ENCODE measurements at regions not wholly inside any gene's neighbourhood (a gene's known extent, or its start where the extent isn't known, plus 50 kb on each side); places are given as distances from the start of the nearest gene placed in this dataset.

GRCh38 chr5:164560216-164560615, 1054.8 kb downstream of the MAT2B start:
- no peak overlapping the region for H3K9ac ChIP-seq (ENCODE audit: low read length)
- H2AFZ ChIP-seq (ENCODE audit: insufficient read depth, low read length, poor library complexity), result no peak overlapping the region
- H3K4me1 ChIP-seq (ENCODE audit: control insufficient read depth in 1 of 2, insufficient read depth in 2 of 2, low read length in 2 of 2), result no peaks in the 10 kb centered on the region
- H3K36me3 ChIP-seq (ENCODE audit: control insufficient read depth in 1 of 2, insufficient read depth in 2 of 2, low read length in 2 of 2), result no peaks in the 10 kb centered on the region
- no peak overlapping the region for H3K27ac ChIP-seq (ENCODE audit: low read depth, low read length)
- WGBS (ENCODE audit: extremely low coverage, insufficient coverage, insufficient read length), result no CpG with 5 or more reads among the region's 4 CpGs
- no peak overlapping the region for H4K12ac ChIP-seq (ENCODE audit: low read depth, low read length)
- H4K91ac ChIP-seq (ENCODE audit: low read depth, low read length), result no peak overlapping the region
- no peak overlapping the region for H2BK12ac ChIP-seq (ENCODE audit: low read length)
- no peak overlapping the region for H3K18ac ChIP-seq (ENCODE audit: low read length)
- no peak overlapping the region for H3K4me2 ChIP-seq (ENCODE audit: low read length)
- H3K14ac ChIP-seq (ENCODE audit: low read length), result no peak overlapping the region
- no peaks in the 10 kb centered on the region for H3K9me3 ChIP-seq (ENCODE audit: insufficient read depth, low read depth, low read length)
- H2AK5ac ChIP-seq (ENCODE audit: low read length), result no peak overlapping the region
- H3K79me1 ChIP-seq (ENCODE audit: low read length), result no peaks in the 10 kb centered on the region
- H3K4ac ChIP-seq (ENCODE audit: low read depth, low read length), result no peak overlapping the region
- H3K4me3 ChIP-seq (ENCODE audit: low read depth, low read length), result no peak overlapping the region
- H4K8ac ChIP-seq (ENCODE audit: low read depth, low read length), result no peak overlapping the region
- H3K23ac ChIP-seq (ENCODE audit: low read length), result no peak overlapping the region
- H2BK5ac ChIP-seq (ENCODE audit: low read depth, low read length, poor library complexity), result no peak overlapping the region
- no peak for DNase-seq
- no peaks in the 10 kb centered on the region for H3K79me2 ChIP-seq (ENCODE audit: control insufficient read depth, insufficient read depth, low read length, poor library complexity)
- no peaks in the 10 kb centered on the region for H3K27me3 ChIP-seq (ENCODE audit: insufficient read depth, low read length)
- no peak overlapping the region for H2BK120ac ChIP-seq (ENCODE audit: insufficient read depth, low read length, poor library complexity)

DNA sequence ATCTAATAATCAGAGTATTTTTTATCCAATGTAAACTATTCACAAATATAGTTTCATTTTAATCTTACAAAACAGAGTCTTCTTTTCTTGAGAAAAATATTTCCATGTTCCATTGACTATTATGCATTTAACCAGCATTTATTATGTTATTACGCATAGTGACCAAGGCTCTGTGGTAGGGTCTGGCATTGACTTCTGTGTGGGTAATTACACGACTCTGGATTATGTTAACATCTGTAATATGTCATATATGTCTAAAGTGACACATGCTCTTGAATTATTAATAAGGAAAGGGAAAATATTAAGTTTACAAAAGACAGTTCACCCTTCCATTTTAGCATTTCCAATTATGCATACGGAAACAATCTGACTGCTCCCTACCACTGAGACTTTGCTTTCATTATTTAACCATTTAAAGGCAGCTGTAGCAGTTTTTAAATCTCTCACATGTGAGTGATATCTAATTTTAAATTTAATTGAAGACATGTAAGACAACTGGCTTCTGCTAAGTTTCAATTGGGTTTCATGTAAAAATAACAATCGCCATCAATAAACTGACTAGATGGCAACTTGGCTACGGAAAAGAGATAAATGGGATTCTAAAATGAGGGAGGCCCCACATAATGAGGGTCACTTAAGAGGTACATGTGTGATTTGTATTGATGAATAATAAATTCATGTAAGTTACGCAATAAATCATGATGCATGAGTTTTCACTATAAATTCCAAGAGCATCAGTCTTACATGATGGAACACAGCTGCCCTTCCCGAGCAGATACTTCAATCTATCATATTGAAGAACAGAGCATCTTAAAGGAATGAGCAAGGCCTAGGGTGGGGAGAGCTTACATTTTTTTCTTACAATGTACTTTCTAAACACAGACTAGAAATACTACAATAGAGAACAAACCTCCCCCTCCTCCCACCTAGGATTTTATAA, 1056.8 kb downstream of the MAT2B start:
- H2BK5ac ChIP-seq (ENCODE audit: low read depth, low read length, poor library complexity), result no peak overlapping the region
- H3K9me3 ChIP-seq (ENCODE audit: insufficient read depth, low read depth, low read length), result no peaks in the 10 kb centered on the region
- no peaks in the 10 kb centered on the region for H3K4me1 ChIP-seq (ENCODE audit: control insufficient read depth in 1 of 2, insufficient read depth in 2 of 2, low read length in 2 of 2)
- no peak overlapping the region for H2AK5ac ChIP-seq (ENCODE audit: low read length)
- H3K9ac ChIP-seq (ENCODE audit: low read length), result no peak overlapping the region
- H3K4me2 ChIP-seq (ENCODE audit: low read length), result no peak overlapping the region
- no peaks in the 10 kb centered on the region for H3K79me2 ChIP-seq (ENCODE audit: control insufficient read depth, insufficient read depth, low read length, poor library complexity)
- no peak overlapping the region for H2BK12ac ChIP-seq (ENCODE audit: low read length)
- no peak for DNase-seq
- no CpG with 5 or more reads among the region's 7 CpGs for WGBS (ENCODE audit: extremely low coverage, insufficient coverage, insufficient read length)
- no peaks in the 10 kb centered on the region for H3K79me1 ChIP-seq (ENCODE audit: low read length)
- no peak overlapping the region for H4K91ac ChIP-seq (ENCODE audit: low read depth, low read length)
- no peak overlapping the region for H3K23ac ChIP-seq (ENCODE audit: low read length)
- no peak overlapping the region for H3K18ac ChIP-seq (ENCODE audit: low read length)
- H3K14ac ChIP-seq (ENCODE audit: low read length), result no peak overlapping the region
- H4K12ac ChIP-seq (ENCODE audit: low read depth, low read length), result no peak overlapping the region
- no peak overlapping the region for H3K4ac ChIP-seq (ENCODE audit: low read depth, low read length)
- no peak overlapping the region for H3K4me3 ChIP-seq (ENCODE audit: low read depth, low read length)
- no peaks in the 10 kb centered on the region for H3K36me3 ChIP-seq (ENCODE audit: control insufficient read depth in 1 of 2, insufficient read depth in 2 of 2, low read length in 2 of 2)
- H3K27ac ChIP-seq (ENCODE audit: low read depth, low read length), result no peak overlapping the region
- no peak overlapping the region for H4K8ac ChIP-seq (ENCODE audit: low read depth, low read length)
- no peak overlapping the region for H2AFZ ChIP-seq (ENCODE audit: insufficient read depth, low read length, poor library complexity)
- no peak overlapping the region for H2BK120ac ChIP-seq (ENCODE audit: insufficient read depth, low read length, poor library complexity)
- no peaks in the 10 kb centered on the region for H3K27me3 ChIP-seq (ENCODE audit: insufficient read depth, low read length)

DNA sequence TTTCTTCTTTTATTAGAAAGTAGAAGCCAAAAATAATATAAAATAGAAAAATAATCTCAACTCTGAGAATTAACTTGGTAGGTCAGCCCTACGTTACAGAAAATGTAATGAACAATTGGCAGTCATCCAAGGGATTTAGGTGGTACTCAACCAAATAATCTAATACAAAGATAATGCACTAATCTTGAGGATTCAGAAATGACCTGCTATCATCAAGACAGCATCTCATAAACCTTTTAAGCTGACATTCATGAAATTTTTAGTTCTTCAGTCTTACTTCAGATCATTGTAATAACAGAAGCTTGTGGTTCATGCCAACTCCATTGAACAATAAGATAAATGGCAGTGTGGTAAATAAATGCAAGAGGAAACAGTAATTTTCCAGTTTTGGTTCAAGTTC, 1058.0 kb downstream of the MAT2B start:
- H3K18ac ChIP-seq (ENCODE audit: low read length), result no peak overlapping the region
- no peak overlapping the region for H3K9ac ChIP-seq (ENCODE audit: low read length)
- no peaks in the 10 kb centered on the region for H3K36me3 ChIP-seq (ENCODE audit: control insufficient read depth in 1 of 2, insufficient read depth in 2 of 2, low read length in 2 of 2)
- WGBS (ENCODE audit: extremely low coverage, insufficient coverage, insufficient read length), result no CpG with 5 or more reads among the region's 1 CpG
- no peak overlapping the region for H2BK12ac ChIP-seq (ENCODE audit: low read length)
- no peak overlapping the region for H3K4ac ChIP-seq (ENCODE audit: low read depth, low read length)
- no peak overlapping the region for H3K4me3 ChIP-seq (ENCODE audit: low read depth, low read length)
- no peak overlapping the region for H4K8ac ChIP-seq (ENCODE audit: low read depth, low read length)
- H4K91ac ChIP-seq (ENCODE audit: low read depth, low read length), result no peak overlapping the region
- no peak overlapping the region for H2AFZ ChIP-seq (ENCODE audit: insufficient read depth, low read length, poor library complexity)
- no peak overlapping the region for H2AK5ac ChIP-seq (ENCODE audit: low read length)
- H3K79me2 ChIP-seq (ENCODE audit: control insufficient read depth, insufficient read depth, low read length, poor library complexity), result no peaks in the 10 kb centered on the region
- H3K23ac ChIP-seq (ENCODE audit: low read length), result no peak overlapping the region
- H3K14ac ChIP-seq (ENCODE audit: low read length), result no peak overlapping the region
- no peaks in the 10 kb centered on the region for H3K27me3 ChIP-seq (ENCODE audit: insufficient read depth, low read length)
- H3K27ac ChIP-seq (ENCODE audit: low read depth, low read length), result no peak overlapping the region
- no peak for DNase-seq
- H3K79me1 ChIP-seq (ENCODE audit: low read length), result no peaks in the 10 kb centered on the region
- H2BK5ac ChIP-seq (ENCODE audit: low read depth, low read length, poor library complexity), result no peak overlapping the region
- H3K4me2 ChIP-seq (ENCODE audit: low read length), result no peak overlapping the region
- H3K9me3 ChIP-seq (ENCODE audit: insufficient read depth, low read depth, low read length), result no peaks in the 10 kb centered on the region
- no peak overlapping the region for H2BK120ac ChIP-seq (ENCODE audit: insufficient read depth, low read length, poor library complexity)
- no peak overlapping the region for H4K12ac ChIP-seq (ENCODE audit: low read depth, low read length)
- no peaks in the 10 kb centered on the region for H3K4me1 ChIP-seq (ENCODE audit: control insufficient read depth in 1 of 2, insufficient read depth in 2 of 2, low read length in 2 of 2)

GRCh38 chr5:164573397-164573796, 1068.0 kb downstream of the MAT2B start:
- Histone ChIP-seq H3K14ac (ENCODE audit: low read length) (no peak overlapping the region), H3K79me2 (ENCODE audit: control insufficient read depth, insufficient read depth, low read length, poor library complexity) (no peaks in the 10 kb centered on the region), H3K4ac (ENCODE audit: low read depth, low read length) (no peak overlapping the region), H3K4me2 (ENCODE audit: low read length) (no peak overlapping the region), H4K12ac (ENCODE audit: low read depth, low read length) (no peak overlapping the region), H3K9ac (ENCODE audit: low read length) (no peak overlapping the region), H3K4me1 (ENCODE audit: control insufficient read depth in 1 of 2, insufficient read depth in 2 of 2, low read length in 2 of 2) (no peaks in the 10 kb centered on the region), H3K27ac (ENCODE audit: low read depth, low read length) (no peak overlapping the region), H4K8ac (ENCODE audit: low read depth, low read length) (no peak overlapping the region), H2BK5ac (ENCODE audit: low read depth, low read length, poor library complexity) (no peak overlapping the region), H3K18ac (ENCODE audit: low read length) (no peak overlapping the region), H3K23ac (ENCODE audit: low read length) (no peak overlapping the region), H2BK12ac (ENCODE audit: low read length) (no peak overlapping the region), H2AFZ (ENCODE audit: insufficient read depth, low read length, poor library complexity) (no peak overlapping the region), H3K27me3 (ENCODE audit: insufficient read depth, low read length) (no peaks in the 10 kb centered on the region), H2BK120ac (ENCODE audit: insufficient read depth, low read length, poor library complexity) (no peak overlapping the region), H2AK5ac (ENCODE audit: low read length) (no peak overlapping the region), H3K4me3 (ENCODE audit: low read depth, low read length) (no peak overlapping the region), H3K36me3 (ENCODE audit: control insufficient read depth in 1 of 2, insufficient read depth in 2 of 2, low read length in 2 of 2) (no peaks in the 10 kb centered on the region), H4K91ac (ENCODE audit: low read depth, low read length) (no peak overlapping the region), H3K79me1 (ENCODE audit: low read length) (no peaks in the 10 kb centered on the region), H3K9me3 (ENCODE audit: insufficient read depth, low read depth, low read length) (no peaks in the 10 kb centered on the region)
- no CpG with 5 or more reads among the region's 2 CpGs for WGBS (ENCODE audit: extremely low coverage, insufficient coverage, insufficient read length)
- DNase-seq, result no peak

Measured in trophoblast cell (in vitro differentiated cells and primary cell).